OCI-LY1 (cell line): ENCODE measurements at regions not wholly inside any gene's neighbourhood (a gene's known extent, or its start where the extent isn't known, plus 50 kb on each side); places are given as distances from the start of the nearest gene placed in this dataset.

Experiments used
- CTCF ChIP-seq: fragments of 200-600 bp; sonication (generic), shearing (Covaris generic); IDR thresholded peaks from 2 replicates; pipeline ENCODE4 v1.5.1; 2017; ENCODE audit warnings: mild to moderate bottlenecking, antibody characterized with exemption, low read length, moderate library complexity, mixed read lengths
- EZH2 ChIP-seq: fragments of 200-600 bp; sonication (generic), shearing (Covaris generic); IDR thresholded peaks from 2 replicates; pipeline ENCODE4 v1.8.0; 2017; ENCODE audit warnings: borderline replicate concordance, mixed run types, mild to moderate bottlenecking, antibody characterized with exemption, low read length, moderate library complexity, mixed read lengths

GRCh38 chr13:33764716-33765115 is 53.2 kb upstream of the RFC3 start:
- TF ChIP-seq CTCF: no peak
- TF ChIP-seq EZH2: no peak
